ENCODE measurements at regions not wholly inside any gene's neighbourhood (a gene's known extent, or its start where the extent isn't known, plus 50 kb on each side); places are given as distances from the start of the nearest gene placed in this dataset.
A peak's percentile ranks its signal among the peaks of the same experiment; 100 is the strongest.

DNA sequence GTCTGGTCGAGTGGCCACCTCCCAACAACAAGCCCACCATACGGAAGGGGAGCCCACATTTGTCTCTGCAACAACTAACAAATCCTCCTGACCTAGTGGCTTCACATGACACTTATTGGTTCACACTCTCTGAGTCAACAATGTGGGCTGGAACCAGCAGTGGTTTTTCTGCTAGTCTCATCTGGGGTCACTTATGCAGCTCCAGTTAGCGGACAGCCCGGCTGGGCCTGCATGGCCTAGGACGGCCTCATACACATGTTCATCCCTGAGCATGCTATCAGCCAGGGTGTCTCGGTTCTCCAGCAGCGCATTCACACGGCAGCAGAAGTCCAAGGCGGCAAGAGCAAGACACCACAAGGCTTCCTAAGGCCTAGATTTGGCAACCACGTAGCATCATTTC, 281.7 kb downstream of the XXYLT1 start:
- H3K36me3 Mint-ChIP-seq = no peaks in the 10 kb centered on the region
- Histone ChIP-seq H4K20me1 (ENCODE audit: low read depth) (no peaks in the 10 kb centered on the region), H3K4me1 (no peaks in the 10 kb centered on the region), H3K27me3 (peaks cover 20% of the 10 kb centered on the region), H3K4me2 (no peak overlapping the region), H3K9ac (no peak overlapping the region), H3F3A (ENCODE audit: low read depth) (no peaks in the 10 kb centered on the region), H2AFZ (replicated peaks) (no peak overlapping the region), H3K9me3 (ENCODE audit: low read depth) (no peaks in the 10 kb centered on the region), H3K27ac (no peak overlapping the region), H3K4me3 (no peak overlapping the region), H3K36me3 (no peaks in the 10 kb centered on the region), H3K79me2 (ENCODE audit: low read depth) (no peaks in the 10 kb centered on the region)
- H3K4me3 Mint-ChIP-seq = no peak overlapping the region
- peaks cover 9% of the 10 kb centered on the region for H3K27me3 Mint-ChIP-seq (ENCODE audit: insufficient read depth, low read depth)
- no peaks in the 10 kb centered on the region for H3K9me3 Mint-ChIP-seq
- H3K27ac Mint-ChIP-seq = peak overlapping the region; percentile 75
- peaks cover 9% of the 10 kb centered on the region for H3K4me1 Mint-ChIP-seq
- TF ChIP-seq, protein P1, sequence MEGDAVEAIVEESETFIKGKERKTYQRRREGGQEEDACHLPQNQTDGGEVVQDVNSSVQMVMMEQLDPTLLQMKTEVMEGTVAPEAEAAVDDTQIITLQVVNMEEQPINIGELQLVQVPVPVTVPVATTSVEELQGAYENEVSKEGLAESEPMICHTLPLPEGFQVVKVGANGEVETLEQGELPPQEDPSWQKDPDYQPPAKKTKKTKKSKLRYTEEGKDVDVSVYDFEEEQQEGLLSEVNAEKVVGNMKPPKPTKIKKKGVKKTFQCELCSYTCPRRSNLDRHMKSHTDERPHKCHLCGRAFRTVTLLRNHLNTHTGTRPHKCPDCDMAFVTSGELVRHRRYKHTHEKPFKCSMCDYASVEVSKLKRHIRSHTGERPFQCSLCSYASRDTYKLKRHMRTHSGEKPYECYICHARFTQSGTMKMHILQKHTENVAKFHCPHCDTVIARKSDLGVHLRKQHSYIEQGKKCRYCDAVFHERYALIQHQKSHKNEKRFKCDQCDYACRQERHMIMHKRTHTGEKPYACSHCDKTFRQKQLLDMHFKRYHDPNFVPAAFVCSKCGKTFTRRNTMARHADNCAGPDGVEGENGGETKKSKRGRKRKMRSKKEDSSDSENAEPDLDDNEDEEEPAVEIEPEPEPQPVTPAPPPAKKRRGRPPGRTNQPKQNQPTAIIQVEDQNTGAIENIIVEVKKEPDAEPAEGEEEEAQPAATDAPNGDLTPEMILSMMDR (IDR thresholded peaks at IDR 0.05) = no peak
- no peak for TF ChIP-seq EZH2 (IDR thresholded peaks at IDR 0.05)
- no peak for TF ChIP-seq EZH2phosphoT487 (IDR thresholded peaks at IDR 0.05)
- DNase-seq (ENCODE audit: low spot score) = no peak

DNA sequence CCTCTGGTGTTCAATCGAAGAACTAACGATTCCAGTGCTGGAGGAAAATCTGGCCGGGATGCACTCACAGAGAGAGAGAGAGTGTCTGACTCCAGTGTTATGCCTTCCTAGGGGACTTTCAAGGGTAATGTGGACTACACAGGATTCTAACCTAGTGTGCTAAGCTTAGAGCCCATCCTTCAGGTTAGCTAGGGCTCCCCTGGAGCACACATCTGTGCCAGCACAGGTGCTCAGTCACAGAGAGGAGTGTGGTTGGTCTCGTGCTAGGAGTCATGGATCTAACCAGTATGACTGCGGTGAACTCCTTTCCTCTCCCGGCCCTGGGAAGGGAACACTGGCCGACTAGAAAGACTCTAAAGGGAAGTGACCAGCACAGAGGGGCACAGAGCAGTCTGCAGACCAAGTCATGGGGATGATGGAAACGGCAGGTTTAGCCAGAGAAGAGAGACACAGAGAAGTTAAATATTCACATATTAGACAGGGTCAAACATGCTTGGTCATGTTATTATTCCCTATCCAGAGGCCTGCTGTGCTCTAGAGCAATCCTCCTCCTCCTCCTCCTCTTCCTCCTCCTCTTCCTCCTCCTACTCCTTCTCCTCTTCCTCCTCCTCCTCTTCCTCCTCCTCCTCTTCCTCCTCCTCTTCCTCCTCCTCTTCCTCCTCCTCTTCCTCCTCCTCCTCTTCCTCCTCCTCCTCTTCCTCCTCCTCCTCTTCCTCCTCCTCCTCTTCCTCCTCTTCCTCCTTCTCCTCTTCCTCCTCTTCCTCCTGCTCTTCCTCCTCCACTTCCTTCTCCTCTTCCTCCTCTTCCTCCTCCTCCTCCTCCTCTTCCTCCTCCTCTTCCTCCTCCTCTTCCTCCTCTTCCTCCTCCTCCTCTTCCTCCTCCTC, 280.3 kb downstream of the XXYLT1 start:
- Histone ChIP-seq H4K20me1 (ENCODE audit: low read depth) (no peaks in the 10 kb centered on the region), H3K36me3 (no peaks in the 10 kb centered on the region), H3K9ac (no peak overlapping the region), H3K4me3 (no peak overlapping the region), H3K9me3 (ENCODE audit: low read depth) (no peaks in the 10 kb centered on the region), H3K27ac (no peak overlapping the region), H3K4me1 (no peaks in the 10 kb centered on the region), H3K79me2 (ENCODE audit: low read depth) (no peaks in the 10 kb centered on the region), H2AFZ (replicated peaks) (no peak overlapping the region), H3F3A (ENCODE audit: low read depth) (no peaks in the 10 kb centered on the region), H3K27me3 (peaks cover 12% of the 10 kb centered on the region), H3K4me2 (no peak overlapping the region)
- Mint-ChIP-seq H3K9me3 (no peaks in the 10 kb centered on the region), H3K27ac (no peak overlapping the region), H3K27me3 (ENCODE audit: insufficient read depth, low read depth) (peaks cover 7% of the 10 kb centered on the region), H3K36me3 (no peaks in the 10 kb centered on the region), H3K4me1 (peaks cover 13% of the 10 kb centered on the region), H3K4me3 (no peak overlapping the region)
- TF ChIP-seq EZH2phosphoT487 (IDR thresholded peaks at IDR 0.05) (no peak), EZH2 (IDR thresholded peaks at IDR 0.05) (no peak)
- TF ChIP-seq, protein P1 (IDR thresholded peaks at IDR 0.05) = no peak
- no peak for DNase-seq (ENCODE audit: low spot score)

DNA sequence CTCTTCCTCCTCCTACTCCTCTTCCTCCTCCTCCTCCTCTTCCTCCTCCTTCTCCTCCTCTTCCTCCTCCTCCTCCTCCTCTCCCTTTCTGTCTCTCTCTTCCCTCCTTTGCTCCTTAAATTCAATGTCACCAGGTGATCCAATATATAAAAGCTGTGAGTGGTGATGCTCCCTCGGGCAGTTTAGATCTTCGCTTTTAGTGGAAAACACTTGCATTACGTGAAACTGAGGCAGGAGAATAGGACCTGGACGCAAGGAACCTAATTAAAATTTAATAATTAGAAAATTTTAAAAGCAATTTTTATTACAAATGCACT, 279.7 kb downstream of the XXYLT1 start:
- Histone ChIP-seq H2AFZ (replicated peaks) (no peak overlapping the region), H3K4me3 (no peak overlapping the region), H3K36me3 (no peaks in the 10 kb centered on the region), H3K79me2 (ENCODE audit: low read depth) (no peaks in the 10 kb centered on the region), H3K9me3 (ENCODE audit: low read depth) (no peaks in the 10 kb centered on the region), H3K27ac (no peak overlapping the region), H3K4me1 (no peaks in the 10 kb centered on the region), H3K27me3 (peaks cover 10% of the 10 kb centered on the region), H4K20me1 (ENCODE audit: low read depth) (no peaks in the 10 kb centered on the region), H3K4me2 (no peak overlapping the region), H3F3A (ENCODE audit: low read depth) (no peaks in the 10 kb centered on the region), H3K9ac (no peak overlapping the region)
- Mint-ChIP-seq H3K27ac (no peak overlapping the region), H3K9me3 (no peaks in the 10 kb centered on the region), H3K27me3 (ENCODE audit: insufficient read depth, low read depth) (peaks cover 9% of the 10 kb centered on the region), H3K4me3 (no peak overlapping the region), H3K36me3 (no peaks in the 10 kb centered on the region), H3K4me1 (peaks cover 16% of the 10 kb centered on the region)
- no peak for DNase-seq (ENCODE audit: low spot score)
- TF ChIP-seq, protein P1 (IDR thresholded peaks at IDR 0.05) = no peak
- TF ChIP-seq EZH2 (IDR thresholded peaks at IDR 0.05) = no peak
- no peak for TF ChIP-seq EZH2phosphoT487 (IDR thresholded peaks at IDR 0.05)
